Neural crest cell (in vitro differentiated cells): ENCODE measurements at regions not wholly inside any gene's neighbourhood (a gene's known extent, or its start where the extent isn't known, plus 50 kb on each side); places are given as distances from the start of the nearest gene placed in this dataset.
"Not testable (repeated sequence)": the region's sequence is repeated elsewhere in the genome, so short reads cannot be mapped to it uniquely, and the experiment has no call there.

ENCODE experiments used
- DNase-seq: peaks from one replicate; pipeline ENCODE4 v3.0.0; 2021; ENCODE audit warnings: low read depth, mixed read lengths, low spot score
- H3K27ac Mint-ChIP-seq: one replicate; pipeline ENCODE4 v1.8.0; 2021; ENCODE audit warnings: mild to moderate bottlenecking, mixed read lengths; ENCODE audit not compliant: unreplicated experiment
- H3K27me3 Mint-ChIP-seq: 2 replicates; pipeline ENCODE4 v1.8.0; 2021; ENCODE audit warnings: low read depth, mild to moderate bottlenecking, mixed read lengths
- H3K36me3 Mint-ChIP-seq: 2 replicates; pipeline ENCODE4 v1.8.0; 2021; ENCODE audit warnings: low read depth, mild to moderate bottlenecking, mixed read lengths
- H3K4me1 Mint-ChIP-seq: 2 replicates; pipeline ENCODE4 v1.8.0; 2021; ENCODE audit warnings: mixed read lengths
- H3K4me3 Mint-ChIP-seq: one replicate; pipeline ENCODE4 v1.8.0; 2021; ENCODE audit warnings: mild to moderate bottlenecking, mixed read lengths
- H3K9me3 Mint-ChIP-seq: 2 replicates; pipeline ENCODE4 v1.8.0; 2021; ENCODE audit warnings: mixed read lengths
- TF ChIP-seq, protein P1 (sequence below): fragments of 200-600 bp; sonication (generic); conservative IDR thresholded peaks from 2 replicates; pipeline ENCODE4 v1.5.0; 2021; ENCODE audit warnings: antibody characterized with exemption, mild to moderate bottlenecking

DNA sequence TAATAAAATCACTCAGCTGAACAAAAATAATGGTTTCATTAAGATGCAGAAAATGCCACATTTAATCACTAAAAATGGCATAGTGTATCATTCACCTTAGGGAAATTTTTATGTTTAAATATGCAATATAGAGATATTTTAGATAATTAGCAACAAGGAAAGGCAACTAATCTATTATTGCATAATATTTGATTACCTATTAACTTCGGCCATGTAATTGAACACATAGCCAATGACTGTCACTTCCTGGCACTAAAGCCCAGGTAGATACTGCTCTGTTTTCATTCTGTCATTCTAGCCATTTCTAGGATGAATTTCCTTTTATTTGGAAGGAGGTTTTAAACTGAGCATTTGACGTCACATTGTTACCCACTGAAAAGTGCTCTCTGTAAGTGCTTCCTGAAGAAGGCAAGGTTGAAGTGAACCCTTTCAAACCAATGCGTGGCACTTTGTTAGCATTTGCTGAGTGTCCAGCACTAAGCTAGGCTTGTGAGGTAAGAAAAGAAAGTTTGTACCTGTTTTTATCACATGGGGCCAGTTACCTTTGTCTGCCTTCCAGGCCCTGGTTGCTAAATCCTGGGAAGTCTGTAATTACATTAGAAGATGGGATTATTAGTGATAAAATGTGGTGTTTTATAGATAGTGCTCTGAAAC lies 67.8 kb upstream of the LSM6 start:
- Mint-ChIP-seq H3K27me3 (no peaks in the 10 kb centered on the region), H3K36me3 (no peaks in the 10 kb centered on the region), H3K27ac (no peak overlapping the region), H3K4me3 (no peak overlapping the region), H3K4me1 (no peaks in the 10 kb centered on the region), H3K9me3 (no peaks in the 10 kb centered on the region)
- TF ChIP-seq, protein P1, sequence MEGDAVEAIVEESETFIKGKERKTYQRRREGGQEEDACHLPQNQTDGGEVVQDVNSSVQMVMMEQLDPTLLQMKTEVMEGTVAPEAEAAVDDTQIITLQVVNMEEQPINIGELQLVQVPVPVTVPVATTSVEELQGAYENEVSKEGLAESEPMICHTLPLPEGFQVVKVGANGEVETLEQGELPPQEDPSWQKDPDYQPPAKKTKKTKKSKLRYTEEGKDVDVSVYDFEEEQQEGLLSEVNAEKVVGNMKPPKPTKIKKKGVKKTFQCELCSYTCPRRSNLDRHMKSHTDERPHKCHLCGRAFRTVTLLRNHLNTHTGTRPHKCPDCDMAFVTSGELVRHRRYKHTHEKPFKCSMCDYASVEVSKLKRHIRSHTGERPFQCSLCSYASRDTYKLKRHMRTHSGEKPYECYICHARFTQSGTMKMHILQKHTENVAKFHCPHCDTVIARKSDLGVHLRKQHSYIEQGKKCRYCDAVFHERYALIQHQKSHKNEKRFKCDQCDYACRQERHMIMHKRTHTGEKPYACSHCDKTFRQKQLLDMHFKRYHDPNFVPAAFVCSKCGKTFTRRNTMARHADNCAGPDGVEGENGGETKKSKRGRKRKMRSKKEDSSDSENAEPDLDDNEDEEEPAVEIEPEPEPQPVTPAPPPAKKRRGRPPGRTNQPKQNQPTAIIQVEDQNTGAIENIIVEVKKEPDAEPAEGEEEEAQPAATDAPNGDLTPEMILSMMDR, result no peak
- no peak for DNase-seq

DNA sequence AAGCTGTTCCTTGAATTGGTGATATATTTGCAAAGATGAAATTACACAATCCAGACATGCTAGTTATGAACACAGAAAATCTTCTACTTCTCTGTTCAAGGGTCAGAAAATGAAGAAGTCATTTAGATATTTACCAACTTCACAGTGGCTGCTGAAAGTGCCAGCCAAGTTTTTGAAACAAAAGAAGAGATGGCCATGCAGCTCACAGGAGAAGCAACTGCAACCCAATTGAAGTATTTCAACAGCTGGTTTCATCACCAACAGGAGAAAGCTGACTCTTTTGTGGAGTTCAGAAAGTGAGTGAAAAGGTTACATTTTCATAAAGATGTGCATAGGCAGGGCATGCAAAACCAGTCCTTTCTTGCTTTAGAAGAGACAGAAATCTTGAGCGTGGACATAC lies 70.1 kb upstream of the LSM6 start:
- H3K9me3 Mint-ChIP-seq, result no peaks in the 10 kb centered on the region
- TF ChIP-seq, protein P1, result no peak
- no peak overlapping the region for H3K4me3 Mint-ChIP-seq
- H3K4me1 Mint-ChIP-seq, result no peaks in the 10 kb centered on the region
- H3K36me3 Mint-ChIP-seq, result no peaks in the 10 kb centered on the region
- H3K27me3 Mint-ChIP-seq, result no peaks in the 10 kb centered on the region
- no peak overlapping the region for H3K27ac Mint-ChIP-seq
- no peak for DNase-seq

DNA sequence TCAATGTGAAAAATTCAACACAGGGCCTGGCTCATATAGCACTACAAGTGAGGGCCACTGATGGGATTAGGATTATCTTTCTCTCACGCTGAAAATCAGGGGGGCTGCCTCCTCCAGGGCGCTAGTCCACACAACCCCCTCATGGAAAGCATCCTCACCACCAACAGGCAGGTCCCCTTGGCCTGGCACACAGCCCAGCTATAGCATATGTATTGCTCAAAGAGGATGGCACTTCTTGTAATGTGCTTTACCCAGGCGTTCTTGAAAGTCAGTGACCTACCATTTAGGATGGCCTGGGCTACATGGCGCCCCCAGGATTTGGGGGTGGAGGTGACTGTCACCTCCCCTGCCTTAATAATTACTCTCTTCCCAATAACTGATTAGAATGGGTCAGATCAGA lies 71.0 kb upstream of the LSM6 start:
- H3K27ac Mint-ChIP-seq, result no peak overlapping the region
- no peak for DNase-seq
- H3K4me3 Mint-ChIP-seq, result no peak overlapping the region
- H3K36me3 Mint-ChIP-seq, result no peaks in the 10 kb centered on the region
- no peaks in the 10 kb centered on the region for H3K9me3 Mint-ChIP-seq
- H3K27me3 Mint-ChIP-seq, result no peaks in the 10 kb centered on the region
- TF ChIP-seq, protein P1, result no peak
- no peaks in the 10 kb centered on the region for H3K4me1 Mint-ChIP-seq

DNA sequence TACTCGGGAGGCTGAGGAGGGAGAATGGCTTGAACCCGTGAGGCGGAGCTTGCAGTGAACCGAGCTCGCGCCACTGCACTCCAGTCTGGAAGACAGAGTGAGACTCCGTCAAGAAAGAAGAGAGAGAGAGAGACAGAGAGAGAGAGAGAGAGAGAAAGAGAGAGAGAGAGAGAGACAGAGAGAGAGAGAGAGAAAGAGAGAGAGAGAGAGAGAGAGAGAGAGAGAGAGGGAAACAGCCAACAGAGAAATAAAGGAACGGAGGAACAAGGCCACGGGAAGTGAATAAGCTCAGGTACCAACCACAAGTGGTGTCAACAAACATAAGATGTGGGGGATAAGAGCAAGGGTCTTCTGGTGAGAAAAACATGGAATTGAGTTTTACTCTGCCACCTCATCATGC lies 71.5 kb upstream of the LSM6 start:
- not testable (repeated sequence) for H3K36me3 Mint-ChIP-seq, H3K27me3 Mint-ChIP-seq, H3K27ac Mint-ChIP-seq, H3K4me1 Mint-ChIP-seq, H3K4me3 Mint-ChIP-seq, DNase-seq, H3K9me3 Mint-ChIP-seq

DNA sequence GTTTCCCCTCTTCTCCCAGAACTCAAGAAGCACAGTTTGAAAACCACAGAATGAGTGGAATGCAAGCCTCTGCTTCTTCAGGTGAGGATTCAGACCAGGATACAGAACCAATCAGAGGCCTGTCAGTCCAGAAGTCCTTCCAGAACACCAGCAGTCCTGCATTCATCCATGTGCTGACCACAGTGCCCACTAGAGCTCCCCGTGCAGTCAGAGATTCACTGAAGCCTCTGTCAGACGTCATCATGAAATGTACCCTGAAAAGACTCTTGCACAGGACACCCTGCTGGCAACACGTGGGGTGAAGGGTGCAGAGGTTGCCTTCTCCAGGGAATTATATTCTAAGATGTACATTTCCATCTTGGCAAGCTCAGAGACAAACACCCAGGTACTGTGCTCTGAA lies 75.9 kb upstream of the LSM6 start:
- Mint-ChIP-seq H3K9me3 (peaks cover 2% of the 10 kb centered on the region), H3K4me1 (no peaks in the 10 kb centered on the region), H3K36me3 (no peaks in the 10 kb centered on the region), H3K27me3 (no peaks in the 10 kb centered on the region), H3K4me3 (no peak overlapping the region), H3K27ac (no peak overlapping the region)
- TF ChIP-seq, protein P1, result no peak
- no peak for DNase-seq

DNA sequence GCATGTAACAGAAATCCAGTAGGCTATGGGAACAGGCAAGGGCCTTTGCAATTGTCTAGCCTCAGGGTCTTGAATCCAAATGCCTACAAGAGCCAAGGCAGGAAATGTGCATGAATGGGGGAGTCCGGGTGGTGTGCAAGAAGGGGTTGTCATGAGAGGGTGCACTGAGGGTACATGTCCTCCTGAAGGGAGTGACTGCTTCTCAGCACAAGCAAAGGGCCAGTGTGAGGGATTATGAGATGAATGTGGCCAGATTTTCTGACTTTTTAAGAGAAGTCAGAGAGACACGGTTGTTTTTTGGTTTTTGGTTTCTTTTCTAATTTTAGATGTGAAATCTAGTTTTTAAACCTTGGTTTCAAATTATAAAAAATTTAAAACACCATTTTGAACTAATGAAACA lies 76.5 kb upstream of the LSM6 start:
- H3K4me3 Mint-ChIP-seq, result no peak overlapping the region
- no peaks in the 10 kb centered on the region for H3K4me1 Mint-ChIP-seq
- H3K9me3 Mint-ChIP-seq, result peaks cover 2% of the 10 kb centered on the region
- H3K36me3 Mint-ChIP-seq, result no peaks in the 10 kb centered on the region
- no peak for DNase-seq
- no peaks in the 10 kb centered on the region for H3K27me3 Mint-ChIP-seq
- TF ChIP-seq, protein P1, result no peak
- no peak overlapping the region for H3K27ac Mint-ChIP-seq
